Embryonic facial prominence (tissue), 1 donor: ENCODE measurements at regions not wholly inside any gene's neighbourhood (a gene's known extent, or its start where the extent isn't known, plus 50 kb on each side); places are given as distances from the start of the nearest gene placed in this dataset.

Experiments
- DNase-seq: peaks from one replicate; pipeline ENCODE4 v3.0.0-alpha.2; 2016; ENCODE audit errors: extremely low spot score

- DNase-seq: no peak
These were observed 691.9 kb downstream of the PDHA2 start for GRCh38 chr4:96531836-96532235.

GRCh38 chr4:96543346-96543745 lies 703.5 kb downstream of the PDHA2 start:
- DNase-seq: no peak

DNA sequence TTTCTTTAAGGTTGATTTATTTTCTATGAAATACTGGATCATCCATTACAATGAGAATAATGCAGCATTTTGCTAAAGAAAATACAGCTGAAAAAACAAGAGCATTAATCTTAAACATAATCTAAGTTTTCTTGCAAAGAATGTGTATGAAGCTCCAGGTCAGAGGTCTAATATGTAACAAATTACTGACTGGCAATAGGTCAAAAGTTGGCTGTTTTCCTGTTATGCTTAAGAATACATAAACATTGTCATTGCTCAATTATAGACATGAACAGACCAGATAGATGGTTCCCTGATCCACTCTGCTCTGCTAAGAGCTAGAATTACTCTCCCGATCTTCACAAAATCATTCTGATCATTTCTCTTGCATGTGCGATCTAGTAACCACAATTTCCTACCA lies 718.6 kb downstream of the PDHA2 start:
- no peak for DNase-seq

DNA sequence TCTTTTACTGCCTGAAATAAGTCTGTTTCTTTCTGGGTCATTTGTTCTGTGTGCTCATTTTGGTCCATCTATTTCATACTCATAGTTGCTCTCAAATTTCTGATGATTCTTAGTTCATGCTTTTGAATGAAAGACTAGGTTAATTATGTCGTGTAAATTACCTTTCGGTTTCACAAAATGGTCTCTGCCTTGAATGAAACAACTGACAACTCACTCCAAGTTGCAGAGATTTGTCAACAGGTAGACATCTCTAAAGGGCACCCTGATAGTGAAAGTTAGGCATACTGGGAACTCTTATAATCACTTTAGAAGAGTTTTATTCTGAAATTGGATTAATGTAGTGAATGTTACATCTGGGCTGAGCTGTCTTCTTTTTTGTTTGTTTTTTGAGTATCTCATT lies 726.9 kb downstream of the PDHA2 start:
- DNase-seq: no peak

GRCh38 chr4:96585304-96585703 lies 745.4 kb downstream of the PDHA2 start:
- no peak for DNase-seq

GRCh38 chr4:96593422-96593821 lies 753.5 kb downstream of the PDHA2 start:
- no peak for DNase-seq

GRCh38 chr4:96598465-96598864 lies 758.6 kb downstream of the PDHA2 start:
- DNase-seq: no peak

DNA sequence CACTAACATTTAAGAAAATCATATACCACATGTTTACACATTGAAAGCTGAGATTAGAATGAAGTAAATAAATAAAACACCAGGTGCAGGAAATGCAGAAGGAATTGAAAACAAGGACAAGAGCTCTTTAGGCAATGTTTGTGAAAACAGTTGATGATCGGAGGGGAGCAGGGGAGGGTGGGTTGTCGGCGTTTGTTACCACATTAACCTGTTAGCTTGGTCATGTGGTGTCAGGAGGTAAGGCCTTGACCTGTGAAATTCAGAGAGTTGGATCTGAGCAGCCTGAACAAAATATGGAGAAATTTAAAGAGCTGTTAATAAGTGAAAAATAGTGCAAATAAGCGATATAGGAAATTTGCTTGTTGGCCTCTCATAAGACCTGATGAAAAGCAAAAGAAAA lies 759.9 kb downstream of the PDHA2 start:
- no peak for DNase-seq

DNA sequence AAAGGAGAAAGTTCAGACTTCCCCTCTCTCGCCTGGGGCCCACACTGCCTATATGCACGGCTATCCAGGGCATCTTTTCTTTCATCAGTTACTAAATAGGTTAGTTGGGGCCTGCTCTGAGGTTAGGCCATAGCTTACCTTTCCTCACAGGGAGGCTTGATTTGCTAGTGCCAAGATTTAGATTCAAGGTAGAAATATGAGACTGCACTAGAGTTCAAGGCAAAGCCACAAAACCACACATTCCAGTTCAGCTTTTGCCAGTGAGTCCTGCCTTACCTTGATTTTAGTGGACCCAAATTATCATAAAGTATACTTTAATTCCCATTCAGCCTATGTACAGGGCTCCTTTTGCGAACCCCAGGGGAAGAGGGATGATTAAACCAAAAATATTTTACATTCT lies 762.8 kb downstream of the PDHA2 start:
- DNase-seq: no peak

- DNase-seq: no peak
These were observed 763.7 kb downstream of the PDHA2 start for GRCh38 chr4:96603641-96604040.

GRCh38 chr4:96606451-96606850 lies 766.6 kb downstream of the PDHA2 start:
- DNase-seq: no peak

DNA sequence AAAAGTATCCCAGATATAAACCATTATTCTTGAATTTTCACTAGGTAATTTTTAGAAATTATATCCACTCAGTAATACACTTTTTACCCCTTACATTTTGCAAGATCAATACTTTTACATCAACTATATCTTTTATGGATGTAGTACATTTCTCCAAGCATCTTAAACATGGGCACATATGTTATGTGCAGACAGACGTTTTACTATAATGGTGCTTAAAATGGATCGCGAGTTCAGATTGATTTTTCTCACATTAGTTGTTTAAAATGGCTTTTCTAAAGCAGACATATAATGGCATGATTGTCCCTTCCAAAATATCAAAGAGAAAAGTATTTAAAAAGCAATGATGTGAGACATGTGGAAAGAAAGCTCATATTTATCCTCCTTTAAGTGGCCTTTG lies 786.1 kb downstream of the PDHA2 start:
- no peak for DNase-seq

GRCh38 chr4:96630839-96631238 lies 790.9 kb downstream of the PDHA2 start:
- no peak for DNase-seq

- DNase-seq: no peak
These were observed 798.1 kb downstream of the PDHA2 start for GRCh38 chr4:96637971-96638412.

DNA sequence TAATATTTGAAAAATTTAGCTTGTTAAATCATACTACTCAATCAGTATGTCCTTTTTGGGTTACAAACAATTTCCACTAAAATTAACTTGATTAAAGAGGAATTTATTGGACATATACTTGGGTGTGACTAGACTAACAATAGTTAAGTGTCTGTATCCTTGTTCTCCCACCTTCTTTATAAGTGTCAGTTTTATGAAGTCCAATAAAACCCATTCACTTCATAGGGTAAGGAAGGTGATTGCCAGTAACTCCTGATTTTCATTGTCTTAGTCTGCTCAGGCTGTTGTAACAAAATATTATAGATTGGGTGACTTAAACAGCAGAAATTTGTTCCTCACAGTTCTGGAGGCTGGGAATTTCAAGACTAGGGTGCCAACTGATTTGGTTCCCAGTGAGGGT lies 800.0 kb downstream of the PDHA2 start:
- DNase-seq: no peak

GRCh38 chr4:96642490-96642889 lies 802.6 kb downstream of the PDHA2 start:
- DNase-seq: no peak

DNA sequence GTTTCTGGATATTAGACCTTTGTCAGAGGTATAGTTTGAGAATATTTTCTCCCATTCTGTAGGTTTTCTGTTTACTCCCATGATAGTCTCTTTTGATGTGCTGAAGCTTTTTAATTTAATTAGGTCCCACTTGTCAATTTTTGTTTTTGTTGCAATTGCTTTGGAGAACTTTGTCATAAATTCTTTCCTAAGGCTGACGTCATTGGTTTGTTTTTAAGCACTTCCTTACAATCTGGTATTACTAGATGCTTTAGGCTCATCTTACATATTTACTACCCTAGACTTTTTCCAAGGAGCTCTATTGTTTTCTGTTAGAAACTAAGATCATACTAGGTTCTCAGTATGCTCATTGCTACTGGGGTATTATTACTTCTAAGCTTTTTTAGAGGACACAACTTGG lies 806.3 kb downstream of the PDHA2 start:
- no peak for DNase-seq

- DNase-seq: no peak
These were observed 809.6 kb downstream of the PDHA2 start for GRCh38 chr4:96649536-96649935.

DNA sequence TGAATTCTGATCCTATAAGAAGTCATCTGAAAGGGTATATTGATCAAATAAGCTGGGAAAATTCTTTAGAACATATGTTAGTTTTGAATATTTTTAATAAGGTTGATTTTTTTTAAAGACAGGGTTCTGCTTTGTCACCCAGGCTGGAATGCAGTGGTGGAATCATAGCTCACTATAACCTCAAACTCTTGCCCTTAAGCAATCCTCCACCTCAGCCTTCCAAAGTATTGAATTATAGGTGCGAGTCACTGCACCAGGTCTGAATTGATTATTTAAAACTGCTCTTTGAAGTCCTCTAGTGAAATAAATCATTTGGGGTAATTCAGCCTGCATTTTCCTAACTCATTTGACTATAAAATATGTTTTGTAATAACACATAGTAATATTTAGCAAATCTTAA lies 812.3 kb downstream of the PDHA2 start:
- DNase-seq: no peak

DNA sequence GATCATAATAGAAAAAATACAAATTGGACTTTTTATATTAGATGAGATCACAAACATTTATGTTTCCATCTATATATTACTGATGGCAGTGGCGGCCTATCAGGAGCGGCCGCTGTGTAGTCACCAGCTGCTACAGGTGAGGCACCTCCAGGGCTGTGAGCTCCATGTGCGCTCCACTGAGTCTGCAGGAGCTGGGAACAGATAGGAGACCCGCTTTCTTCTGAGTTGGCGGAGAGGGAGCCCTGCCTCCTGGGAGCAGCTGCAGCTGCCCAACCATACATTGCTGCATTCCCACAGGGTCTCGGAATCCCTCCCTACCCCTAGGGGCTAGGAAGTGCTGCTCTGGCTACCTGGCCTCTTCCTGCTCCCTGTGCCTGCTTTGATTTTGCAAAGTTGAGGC lies 812.9 kb downstream of the PDHA2 start:
- no peak for DNase-seq

DNA sequence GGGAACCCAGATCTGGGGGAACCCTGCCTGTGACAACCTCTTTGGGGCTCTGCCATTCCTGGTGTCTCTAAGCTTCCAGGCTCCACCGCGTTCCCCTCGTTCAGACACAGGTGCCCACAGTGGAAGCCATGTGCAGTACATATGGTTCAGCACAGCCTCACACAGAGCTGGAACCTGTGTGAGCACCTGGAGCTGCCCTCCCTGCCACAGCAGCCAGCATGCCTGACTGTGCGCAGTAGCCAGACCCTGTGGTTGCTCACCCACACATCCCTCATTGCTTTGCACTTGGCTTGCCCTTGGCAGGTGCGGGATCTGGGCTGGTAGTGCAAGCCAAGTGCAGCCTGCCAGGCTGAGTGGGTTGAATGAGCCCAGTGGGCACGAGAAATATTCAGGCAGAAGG lies 814.2 kb downstream of the PDHA2 start:
- DNase-seq: no peak

GRCh38 chr4:96670381-96670780 lies 830.5 kb downstream of the PDHA2 start:
- DNase-seq: no peak

- DNase-seq: no peak
These were observed 835.5 kb downstream of the PDHA2 start for GRCh38 chr4:96675416-96675815.

- DNase-seq: no peak
These were observed 836.0 kb downstream of the PDHA2 start for GRCh38 chr4:96675896-96676295.
